ENCODE measurements at regions not wholly inside any gene's neighbourhood (a gene's known extent, or its start where the extent isn't known, plus 50 kb on each side); places are given as distances from the start of the nearest gene placed in this dataset.

DNA sequence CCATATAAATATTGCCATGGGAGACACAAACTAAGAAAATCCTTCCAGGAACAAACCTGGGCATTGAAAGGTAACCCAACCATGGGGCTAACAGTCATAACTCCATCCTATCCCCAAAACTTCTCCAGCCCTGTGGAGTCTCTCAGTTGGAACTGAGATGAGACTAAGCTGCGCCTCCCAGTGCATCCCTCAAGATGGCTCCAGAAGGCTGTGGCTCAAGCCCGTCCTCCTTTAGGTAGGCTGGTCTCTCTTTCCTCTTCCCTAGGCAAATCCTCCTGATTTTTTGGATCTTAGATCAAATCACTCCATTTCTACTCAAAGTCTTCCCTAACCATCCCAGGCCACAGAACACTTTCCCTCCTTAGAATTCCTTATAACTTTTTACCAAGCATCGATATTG, 364.3 kb upstream of the CCDC196 start:
- TF ChIP-seq EZH2 (IDR thresholded peaks at IDR 0.05; ENCODE audit: borderline replicate concordance) (no peak), EZH2phosphoT487 (IDR thresholded peaks at IDR 0.05; ENCODE audit: low read depth, severe bottlenecking, unreplicated experiment) (no peak)
- TF ChIP-seq, protein P1, sequence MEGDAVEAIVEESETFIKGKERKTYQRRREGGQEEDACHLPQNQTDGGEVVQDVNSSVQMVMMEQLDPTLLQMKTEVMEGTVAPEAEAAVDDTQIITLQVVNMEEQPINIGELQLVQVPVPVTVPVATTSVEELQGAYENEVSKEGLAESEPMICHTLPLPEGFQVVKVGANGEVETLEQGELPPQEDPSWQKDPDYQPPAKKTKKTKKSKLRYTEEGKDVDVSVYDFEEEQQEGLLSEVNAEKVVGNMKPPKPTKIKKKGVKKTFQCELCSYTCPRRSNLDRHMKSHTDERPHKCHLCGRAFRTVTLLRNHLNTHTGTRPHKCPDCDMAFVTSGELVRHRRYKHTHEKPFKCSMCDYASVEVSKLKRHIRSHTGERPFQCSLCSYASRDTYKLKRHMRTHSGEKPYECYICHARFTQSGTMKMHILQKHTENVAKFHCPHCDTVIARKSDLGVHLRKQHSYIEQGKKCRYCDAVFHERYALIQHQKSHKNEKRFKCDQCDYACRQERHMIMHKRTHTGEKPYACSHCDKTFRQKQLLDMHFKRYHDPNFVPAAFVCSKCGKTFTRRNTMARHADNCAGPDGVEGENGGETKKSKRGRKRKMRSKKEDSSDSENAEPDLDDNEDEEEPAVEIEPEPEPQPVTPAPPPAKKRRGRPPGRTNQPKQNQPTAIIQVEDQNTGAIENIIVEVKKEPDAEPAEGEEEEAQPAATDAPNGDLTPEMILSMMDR (IDR thresholded peaks at IDR 0.05; ENCODE audit: poor library complexity) = no peak

All from hepatocyte (in vitro differentiated cells).